CD4-positive, alpha-beta T cell treated with Interleukin-4 for 4 hours (primary cell): ENCODE measurements at regions not wholly inside any gene's neighbourhood (a gene's known extent, or its start where the extent isn't known, plus 50 kb on each side); places are given as distances from the start of the nearest gene placed in this dataset.

Experiments used
- DNase-seq: peaks from one replicate; pipeline ENCODE4 v3.0.0-alpha.2; 2020

- DNase-seq = no peak
Measured at GRCh38 chr18:55819448-55819847, 231.5 kb upstream of the TCF4 start.

GRCh38 chr18:55818284-55818683 lies 230.3 kb upstream of the TCF4 start:
- DNase-seq = no peak

- no peak for DNase-seq
Measured at GRCh38 chr18:55811925-55812324, 223.9 kb upstream of the TCF4 start.

- DNase-seq = no peak
Measured at GRCh38 chr18:55805666-55806065, 217.7 kb upstream of the TCF4 start.

GRCh38 chr18:55795101-55795669 lies 207.2 kb upstream of the TCF4 start:
- DNase-seq = no peak

GRCh38 chr18:55794288-55795052 lies 206.5 kb upstream of the TCF4 start:
- DNase-seq = no peak

GRCh38 chr18:55790296-55790695 lies 202.3 kb upstream of the TCF4 start:
- DNase-seq = no peak

GRCh38 chr18:55787536-55788073 lies 199.6 kb upstream of the TCF4 start:
- no peak for DNase-seq

GRCh38 chr18:55786651-55787272 lies 198.8 kb upstream of the TCF4 start:
- DNase-seq = no peak

- no peak for DNase-seq
Measured at GRCh38 chr18:55783921-55784320, 195.9 kb upstream of the TCF4 start.

- DNase-seq = no peak
Measured at GRCh38 chr18:55781481-55781957, 193.5 kb upstream of the TCF4 start.

GRCh38 chr18:55780586-55781071 lies 192.6 kb upstream of the TCF4 start:
- DNase-seq = no peak

- DNase-seq = no peak
Measured at GRCh38 chr18:55779691-55780585, 191.9 kb upstream of the TCF4 start.

- no peak for DNase-seq
Measured at GRCh38 chr18:55778788-55779690, 191.0 kb upstream of the TCF4 start.

GRCh38 chr18:55777666-55778304 lies 189.8 kb upstream of the TCF4 start:
- no peak for DNase-seq

GRCh38 chr18:55775972-55776371 lies 188.0 kb upstream of the TCF4 start:
- no peak for DNase-seq

GRCh38 chr18:55774505-55774904 lies 186.5 kb upstream of the TCF4 start:
- DNase-seq = no peak

- DNase-seq = no peak
Measured at GRCh38 chr18:55768255-55768654, 180.3 kb upstream of the TCF4 start.

GRCh38 chr18:55764386-55764785 lies 176.4 kb upstream of the TCF4 start:
- no peak for DNase-seq

- no peak for DNase-seq
Measured at GRCh38 chr18:55763805-55764204, 175.8 kb upstream of the TCF4 start.

GRCh38 chr18:55763298-55763697 lies 175.3 kb upstream of the TCF4 start:
- DNase-seq = no peak
